ENCODE measurements at regions not wholly inside any gene's neighbourhood (a gene's known extent, or its start where the extent isn't known, plus 50 kb on each side); places are given as distances from the start of the nearest gene placed in this dataset.

DNA sequence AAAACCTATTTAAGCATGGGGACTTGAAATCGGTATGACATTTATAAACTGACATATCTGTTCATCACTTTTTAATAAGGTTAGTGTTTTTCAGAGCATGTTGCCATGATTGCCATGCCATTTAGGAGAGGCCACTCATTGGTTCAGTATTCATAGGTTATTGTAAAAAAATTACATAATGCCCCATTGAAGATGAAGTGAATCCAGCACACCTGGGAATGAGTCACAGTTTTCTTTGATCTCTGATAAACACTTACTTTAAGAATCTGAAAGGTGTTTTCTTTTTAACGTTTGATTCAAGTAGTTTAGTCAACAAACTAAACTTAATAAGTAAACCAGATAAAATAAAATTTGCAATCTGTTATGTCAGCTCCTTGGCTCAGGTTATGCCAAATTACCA, 278.3 kb downstream of the ARL4A start:
- Histone ChIP-seq H3K4me1 (ENCODE audit: control insufficient read depth in 2 of 2, insufficient read depth in 1 of 2, low read depth in 1 of 2, low read length in 2 of 2) (peaks cover 4 to 19% of the 10 kb centered on the region in 2 donors), H3K4me3 (ENCODE audit: low read length in 2 of 2) (no peak overlapping the region), H3K4me2 (ENCODE audit: insufficient read depth, low read length, poor library complexity, severe bottlenecking) (no peak overlapping the region), H2BK120ac (ENCODE audit: low read depth, low read length) (no peak overlapping the region), H4K91ac (ENCODE audit: low read depth, low read length, poor library complexity) (no peak overlapping the region), H3K27me3 (ENCODE audit: control insufficient read depth in 3 of 3, insufficient read depth in 3 of 3, low read depth in 1 of 3, low read length in 3 of 3) (no peaks in the 10 kb centered on the region), H3K9me3 (replicated peaks in 1 of 2; ENCODE audit: control insufficient read depth in 2 of 2, insufficient read depth in 1 of 2, low read depth in 1 of 2, low read length in 2 of 2) (no peaks in the 10 kb centered on the region), H3K18ac (ENCODE audit: low read length) (no peak overlapping the region), H3K36me3 (replicated peaks in 1 of 2; ENCODE audit: control insufficient read depth in 2 of 2, insufficient read depth in 2 of 2, low read length in 2 of 2) (no peaks in the 10 kb centered on the region), H3K27ac (replicated peaks; ENCODE audit: low read length) (no peak overlapping the region), H2BK5ac (ENCODE audit: low read length) (no peak overlapping the region), H3K79me1 (ENCODE audit: low read depth, low read length) (no peaks in the 10 kb centered on the region), H2BK15ac (ENCODE audit: low read length) (no peak overlapping the region), H3K14ac (ENCODE audit: low read length) (no peak overlapping the region), H4K8ac (ENCODE audit: low read depth, low read length) (no peak overlapping the region), H3K23ac (ENCODE audit: low read depth, low read length, poor library complexity) (no peak overlapping the region), H2AFZ (ENCODE audit: low read length) (no peak overlapping the region), H3K9ac (ENCODE audit: low read depth, low read length, poor library complexity) (no peak overlapping the region), H2BK12ac (ENCODE audit: low read length) (no peak overlapping the region), H2AK5ac (ENCODE audit: low read depth, low read length) (no peak overlapping the region), H3K4ac (ENCODE audit: low read length) (no peak overlapping the region)
- DNase-seq (ENCODE audit: low spot score) = no peak
- WGBS, 2 donors (ENCODE audit: extremely low coverage in 2 of 2, insufficient read length in 2 of 2, insufficient replicate concordance in 1 of 2) = no CpG with 5 or more reads among the region's 2 CpGs

DNA sequence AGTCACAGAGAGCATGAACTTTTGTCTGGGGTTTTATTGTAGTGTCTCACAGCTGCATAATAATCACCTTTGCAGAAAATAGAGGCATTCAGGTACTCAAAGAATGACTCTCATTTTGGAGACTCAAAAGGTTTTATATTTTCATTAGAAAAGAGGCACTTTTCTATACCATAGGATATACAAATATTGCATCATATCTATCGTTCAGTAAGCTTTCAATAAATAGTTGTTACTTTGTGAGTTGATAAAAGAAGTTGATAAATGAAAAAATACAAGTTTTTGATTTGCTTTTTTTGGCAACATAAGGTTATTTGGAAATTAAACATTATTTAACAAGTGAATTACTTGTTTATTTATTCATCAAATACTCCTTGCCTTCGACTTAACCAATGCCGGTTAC, 279.9 kb downstream of the ARL4A start:
- Histone ChIP-seq H3K4me3 (ENCODE audit: low read length in 2 of 2) (no peak overlapping the region), H2BK5ac (ENCODE audit: low read length) (no peak overlapping the region), H3K14ac (ENCODE audit: low read length) (no peak overlapping the region), H3K9ac (ENCODE audit: low read depth, low read length, poor library complexity) (no peak overlapping the region), H3K4ac (ENCODE audit: low read length) (no peak overlapping the region), H3K27ac (replicated peaks; ENCODE audit: low read length) (no peak overlapping the region), H4K8ac (ENCODE audit: low read depth, low read length) (no peak overlapping the region), H2BK15ac (ENCODE audit: low read length) (no peak overlapping the region), H3K23ac (ENCODE audit: low read depth, low read length, poor library complexity) (no peak overlapping the region), H3K18ac (ENCODE audit: low read length) (no peak overlapping the region), H3K36me3 (replicated peaks in 1 of 2; ENCODE audit: control insufficient read depth in 2 of 2, insufficient read depth in 2 of 2, low read length in 2 of 2) (no peaks in the 10 kb centered on the region), H2AK5ac (ENCODE audit: low read depth, low read length) (no peak overlapping the region), H3K4me1 (ENCODE audit: control insufficient read depth in 2 of 2, insufficient read depth in 1 of 2, low read depth in 1 of 2, low read length in 2 of 2) (peaks cover 4 to 16% of the 10 kb centered on the region in 2 donors), H4K91ac (ENCODE audit: low read depth, low read length, poor library complexity) (no peak overlapping the region), H3K27me3 (ENCODE audit: control insufficient read depth in 3 of 3, insufficient read depth in 3 of 3, low read depth in 1 of 3, low read length in 3 of 3) (no peaks in the 10 kb centered on the region), H2AFZ (ENCODE audit: low read length) (no peak overlapping the region), H3K9me3 (replicated peaks in 1 of 2; ENCODE audit: control insufficient read depth in 2 of 2, insufficient read depth in 1 of 2, low read depth in 1 of 2, low read length in 2 of 2) (no peaks in the 10 kb centered on the region), H3K79me1 (ENCODE audit: low read depth, low read length) (no peaks in the 10 kb centered on the region), H2BK12ac (ENCODE audit: low read length) (no peak overlapping the region), H3K4me2 (ENCODE audit: insufficient read depth, low read length, poor library complexity, severe bottlenecking) (no peak overlapping the region), H2BK120ac (ENCODE audit: low read depth, low read length) (no peak overlapping the region)
- no peak for DNase-seq (ENCODE audit: low spot score)
- WGBS, 2 donors (ENCODE audit: extremely low coverage in 2 of 2, insufficient read length in 2 of 2, insufficient replicate concordance in 1 of 2) = no CpG with 5 or more reads among the region's 3 CpGs

DNA sequence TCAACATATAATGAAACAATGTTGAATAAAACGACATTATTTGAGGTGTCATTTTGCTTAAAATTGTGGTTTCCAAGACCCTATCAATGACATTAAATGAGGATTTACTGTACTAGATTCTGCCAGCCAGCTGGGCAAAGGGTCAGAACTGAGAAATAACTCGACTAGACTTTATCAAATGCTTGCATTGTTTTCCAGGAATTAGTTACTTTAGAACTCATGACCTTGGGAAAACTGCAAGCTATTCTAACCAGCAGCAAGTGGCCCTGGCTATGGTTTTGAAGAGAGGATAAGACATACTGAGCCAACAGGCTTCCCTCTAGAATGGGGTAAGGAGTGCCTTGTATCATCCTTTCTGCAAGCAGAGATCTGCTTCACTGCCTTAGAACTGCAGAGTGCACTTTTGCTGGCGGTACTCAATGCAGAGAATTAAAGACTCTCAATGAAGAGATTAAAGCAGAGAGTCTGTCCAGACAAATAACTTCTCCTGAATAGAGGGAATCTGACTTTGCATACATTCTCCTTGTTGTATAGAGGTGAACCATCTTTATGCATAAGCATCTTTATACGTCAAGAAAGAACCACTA, 281.5 kb downstream of the ARL4A start:
- no peak overlapping the region for H3K18ac ChIP-seq (ENCODE audit: low read length)
- peak; percentile 24 for DNase-seq (ENCODE audit: low spot score)
- no peak overlapping the region for H3K4ac ChIP-seq (ENCODE audit: low read length)
- H3K9me3 ChIP-seq (replicated peaks in 1 of 2; ENCODE audit: control insufficient read depth in 2 of 2, insufficient read depth in 1 of 2, low read depth in 1 of 2, low read length in 2 of 2) = no peaks in the 10 kb centered on the region
- H3K36me3 ChIP-seq (replicated peaks in 1 of 2; ENCODE audit: control insufficient read depth in 2 of 2, insufficient read depth in 2 of 2, low read length in 2 of 2) = no peaks in the 10 kb centered on the region
- H3K4me3 ChIP-seq (ENCODE audit: low read length in 2 of 2) = no peak overlapping the region
- no peak overlapping the region for H2BK15ac ChIP-seq (ENCODE audit: low read length)
- no peak overlapping the region for H3K23ac ChIP-seq (ENCODE audit: low read depth, low read length, poor library complexity)
- H4K91ac ChIP-seq (ENCODE audit: low read depth, low read length, poor library complexity) = no peak overlapping the region
- H2BK12ac ChIP-seq (ENCODE audit: low read length) = no peak overlapping the region
- no peak overlapping the region for H2BK120ac ChIP-seq (ENCODE audit: low read depth, low read length)
- peak overlapping the region; percentile 1 for H3K27ac ChIP-seq (replicated peaks; ENCODE audit: low read length)
- H3K4me1 ChIP-seq (ENCODE audit: control insufficient read depth in 2 of 2, insufficient read depth in 1 of 2, low read depth in 1 of 2, low read length in 2 of 2) = peaks cover 3 to 18% of the 10 kb centered on the region in 2 donors
- no peaks in the 10 kb centered on the region for H3K79me1 ChIP-seq (ENCODE audit: low read depth, low read length)
- H2AK5ac ChIP-seq (ENCODE audit: low read depth, low read length) = no peak overlapping the region
- H3K27me3 ChIP-seq (ENCODE audit: control insufficient read depth in 3 of 3, insufficient read depth in 3 of 3, low read depth in 1 of 3, low read length in 3 of 3) = no peaks in the 10 kb centered on the region
- H3K9ac ChIP-seq (ENCODE audit: low read depth, low read length, poor library complexity) = no peak overlapping the region
- no peak overlapping the region for H2BK5ac ChIP-seq (ENCODE audit: low read length)
- no CpG with 5 or more reads among the region's 4 CpGs for WGBS, 2 donors (ENCODE audit: extremely low coverage in 2 of 2, insufficient read length in 2 of 2, insufficient replicate concordance in 1 of 2)
- no peak overlapping the region for H4K8ac ChIP-seq (ENCODE audit: low read depth, low read length)
- H3K14ac ChIP-seq (ENCODE audit: low read length) = no peak overlapping the region
- H2AFZ ChIP-seq (ENCODE audit: low read length) = no peak overlapping the region
- no peak overlapping the region for H3K4me2 ChIP-seq (ENCODE audit: insufficient read depth, low read length, poor library complexity, severe bottlenecking)

DNA sequence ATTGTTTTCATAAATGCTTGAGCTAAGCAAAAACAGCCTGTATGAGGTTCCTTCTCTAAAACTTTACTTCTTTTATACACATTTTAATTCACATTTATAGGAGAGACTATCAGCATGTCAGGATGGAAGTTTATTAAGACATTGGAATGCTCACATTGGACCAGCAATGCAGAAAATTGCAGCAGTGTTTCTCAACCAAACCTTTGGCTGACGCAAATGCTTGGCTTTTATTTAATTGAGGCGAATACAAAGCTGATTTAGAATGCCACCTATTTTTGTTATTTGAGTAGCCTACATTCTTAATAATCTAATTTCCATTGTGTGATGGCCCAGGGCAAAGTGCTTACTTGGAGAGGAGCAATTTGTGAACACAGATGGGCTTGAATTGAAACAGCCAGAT, 283.2 kb downstream of the ARL4A start:
- H3K4me3 ChIP-seq (ENCODE audit: low read length in 2 of 2) = no peak overlapping the region
- H4K91ac ChIP-seq (ENCODE audit: low read depth, low read length, poor library complexity) = no peak overlapping the region
- no peak overlapping the region for H3K23ac ChIP-seq (ENCODE audit: low read depth, low read length, poor library complexity)
- no peaks in the 10 kb centered on the region for H3K27me3 ChIP-seq (ENCODE audit: control insufficient read depth in 3 of 3, insufficient read depth in 3 of 3, low read depth in 1 of 3, low read length in 3 of 3)
- H2BK12ac ChIP-seq (ENCODE audit: low read length) = no peak overlapping the region
- H2BK120ac ChIP-seq (ENCODE audit: low read depth, low read length) = no peak overlapping the region
- H3K18ac ChIP-seq (ENCODE audit: low read length) = no peak overlapping the region
- DNase-seq (ENCODE audit: low spot score) = no peak
- H3K9me3 ChIP-seq (replicated peaks in 1 of 2; ENCODE audit: control insufficient read depth in 2 of 2, insufficient read depth in 1 of 2, low read depth in 1 of 2, low read length in 2 of 2) = no peaks in the 10 kb centered on the region
- no peak overlapping the region for H2BK15ac ChIP-seq (ENCODE audit: low read length)
- H3K14ac ChIP-seq (ENCODE audit: low read length) = no peak overlapping the region
- H2AK5ac ChIP-seq (ENCODE audit: low read depth, low read length) = no peak overlapping the region
- no peak overlapping the region for H3K4ac ChIP-seq (ENCODE audit: low read length)
- H3K27ac ChIP-seq (replicated peaks; ENCODE audit: low read length) = no peak overlapping the region
- H3K79me1 ChIP-seq (ENCODE audit: low read depth, low read length) = no peaks in the 10 kb centered on the region
- H3K36me3 ChIP-seq (replicated peaks in 1 of 2; ENCODE audit: control insufficient read depth in 2 of 2, insufficient read depth in 2 of 2, low read length in 2 of 2) = no peaks in the 10 kb centered on the region
- H3K4me1 ChIP-seq (ENCODE audit: control insufficient read depth in 2 of 2, insufficient read depth in 1 of 2, low read depth in 1 of 2, low read length in 2 of 2) = peaks cover 3 to 18% of the 10 kb centered on the region in 2 donors
- H2BK5ac ChIP-seq (ENCODE audit: low read length) = no peak overlapping the region
- H4K8ac ChIP-seq (ENCODE audit: low read depth, low read length) = no peak overlapping the region
- no peak overlapping the region for H2AFZ ChIP-seq (ENCODE audit: low read length)
- H3K9ac ChIP-seq (ENCODE audit: low read depth, low read length, poor library complexity) = no peak overlapping the region
- no CpG with 5 or more reads among the region's 2 CpGs for WGBS, 2 donors (ENCODE audit: extremely low coverage in 2 of 2, insufficient read length in 2 of 2, insufficient replicate concordance in 1 of 2)
- H3K4me2 ChIP-seq (ENCODE audit: insufficient read depth, low read length, poor library complexity, severe bottlenecking) = no peak overlapping the region

Data from neuronal stem cell (in vitro differentiated cells).